Gastrocnemius medialis (tissue), 4 donors: ENCODE measurements at regions not wholly inside any gene's neighbourhood (a gene's known extent, or its start where the extent isn't known, plus 50 kb on each side); places are given as distances from the start of the nearest gene placed in this dataset.

Experiments used
- CTCF ChIP-seq, 5 experiments: fragments of 450-650 bp in 3 of 5; fragments of 200-600 bp in 2 of 5; sonication (generic) in 2 of 5; IDR thresholded peaks in 4 of 5; conservative IDR thresholded peaks in 1 of 5; 1 replicate in 4 of 5; 2 replicates in 1 of 5; pipeline ENCODE4 v1.5.1; 2016 to 2019; ENCODE audit warnings: antibody characterized with exemption in 5 of 5, mild to moderate bottlenecking in 3 of 5, moderate library complexity in 3 of 5
- POLR2A ChIP-seq, 2 donors: fragments of 450-650 bp; IDR thresholded peaks; one replicate each; pipeline ENCODE4 v1.6.1; 2017; ENCODE audit warnings: antibody characterized with exemption in 2 of 2, mild to moderate bottlenecking in 2 of 2, moderate library complexity in 2 of 2

GRCh38 chr10:108784534-108784933 lies 1138.8 kb downstream of the XPNPEP1 start:
- no peak for TF ChIP-seq CTCF (IDR thresholded peaks at IDR 0.05 in 4 of 5, conservative IDR thresholded peaks at IDR 0.05 in 1 of 5)
- no peak for TF ChIP-seq POLR2A (IDR thresholded peaks at IDR 0.05)
